H9 (cell line): ENCODE measurements at regions not wholly inside any gene's neighbourhood (a gene's known extent, or its start where the extent isn't known, plus 50 kb on each side); places are given as distances from the start of the nearest gene placed in this dataset.
A peak's percentile ranks its signal among the peaks of the same experiment; 100 is the strongest.

ENCODE experiments used
- DNase-seq: peaks from one replicate; pipeline ENCODE4 v3.0.0-alpha.2; 2017
- H2AFZ ChIP-seq: one replicate; pipeline ENCODE4 v1.6.1; 2013; ENCODE audit warnings: mild to moderate bottlenecking, low read length, control low read depth, moderate library complexity
- H2AK5ac ChIP-seq: 2 replicates; pipeline ENCODE4 v1.6.1; 2013; ENCODE audit warnings: low read length, control low read depth, mixed read lengths; ENCODE audit not compliant: insufficient read length
- H2BK120ac ChIP-seq: one replicate; pipeline ENCODE4 v1.6.1; 2013; ENCODE audit warnings: low read depth, mild to moderate bottlenecking, low read length, control low read depth, inconsistent platforms; ENCODE audit not compliant: poor library complexity, severe bottlenecking
- H2BK12ac ChIP-seq: 2 replicates; pipeline ENCODE4 v1.6.1; 2013; ENCODE audit warnings: low read length, control low read depth, mixed read lengths, low read depth; ENCODE audit not compliant: insufficient read length
- H2BK15ac ChIP-seq: 2 replicates; pipeline ENCODE4 v1.6.1; 2013; ENCODE audit warnings: low read depth, low read length, control low read depth
- H2BK20ac ChIP-seq: one replicate; pipeline ENCODE4 v1.6.1; 2013; ENCODE audit warnings: low read depth, mild to moderate bottlenecking, low read length, control low read depth, inconsistent platforms; ENCODE audit not compliant: poor library complexity, severe bottlenecking
- H2BK5ac ChIP-seq: 2 replicates; pipeline ENCODE4 v1.6.1; 2013; ENCODE audit warnings: low read length, control low read depth, mixed read lengths; ENCODE audit not compliant: insufficient read length
- H3K14ac ChIP-seq: 2 replicates; pipeline ENCODE4 v1.6.1; 2013; ENCODE audit warnings: low read length, control low read depth; ENCODE audit not compliant: insufficient read depth
- H3K18ac ChIP-seq: 2 replicates; pipeline ENCODE4 v1.6.1; 2013; ENCODE audit warnings: low read depth, mild to moderate bottlenecking, mixed read lengths, low read length, control low read depth; ENCODE audit not compliant: insufficient read length
- H3K23ac ChIP-seq: 2 replicates; pipeline ENCODE4 v1.6.1; 2013; ENCODE audit warnings: low read length, control low read depth, mixed read lengths, low read depth; ENCODE audit not compliant: insufficient read length
- H3K23me2 ChIP-seq: 2 replicates; pipeline ENCODE4 v1.6.1; 2013; ENCODE audit warnings: low read depth, mild to moderate bottlenecking, mixed read lengths, low read length, control low read depth; ENCODE audit not compliant: insufficient read length, poor library complexity, severe bottlenecking
- H3K27ac ChIP-seq: 2 replicates; pipeline ENCODE4 v1.5.1; 2013; ENCODE audit warnings: low read length, control low read depth, mixed read lengths, low read depth; ENCODE audit not compliant: insufficient read length
- H3K27me3 ChIP-seq: 2 replicates; pipeline ENCODE4 v1.6.1; 2013; ENCODE audit warnings: low read length, control low read depth, inconsistent platforms; ENCODE audit not compliant: insufficient read depth
- H3K4ac ChIP-seq: 2 replicates; pipeline ENCODE4 v1.6.1; 2013; ENCODE audit warnings: low read depth, mild to moderate bottlenecking, control low read depth, inconsistent platforms, low read length, moderate library complexity
- H3K4me1 ChIP-seq: 2 replicates; pipeline ENCODE4 v1.6.1; 2013; ENCODE audit warnings: low read length, control low read depth, inconsistent platforms; ENCODE audit not compliant: insufficient read depth
- H3K4me2 ChIP-seq: 2 replicates; pipeline ENCODE4 v1.6.1; 2013; ENCODE audit warnings: low read length, control low read depth, mixed read lengths; ENCODE audit not compliant: insufficient read length, insufficient read depth
- H3K56ac ChIP-seq: 2 replicates; pipeline ENCODE4 v1.6.1; 2013; ENCODE audit warnings: low read depth, mild to moderate bottlenecking, mixed read lengths, low read length, control low read depth; ENCODE audit not compliant: insufficient read length
- H3K79me1 ChIP-seq: 2 replicates; pipeline ENCODE4 v1.6.1; 2013; ENCODE audit warnings: low read depth, mild to moderate bottlenecking, moderate library complexity, low read length, control low read depth, inconsistent platforms; ENCODE audit not compliant: insufficient read depth, poor library complexity, severe bottlenecking
- H3K79me2 ChIP-seq: 2 replicates; pipeline ENCODE4 v1.6.1; 2013; ENCODE audit warnings: low read length, control low read depth, inconsistent platforms; ENCODE audit not compliant: insufficient read depth
- H3K9ac ChIP-seq: 2 replicates; pipeline ENCODE4 v1.6.1; 2013; ENCODE audit warnings: low read length, control low read depth, mixed read lengths; ENCODE audit not compliant: insufficient read length; ENCODE audit errors: extremely low read depth
- H3K9me3 ChIP-seq: one replicate; pipeline ENCODE4 v1.6.1; 2013; ENCODE audit warnings: low read depth, low read length, inconsistent platforms; ENCODE audit not compliant: control insufficient read depth
- H3T11ph ChIP-seq: one replicate; pipeline ENCODE4 v1.6.1; 2013; ENCODE audit warnings: mild to moderate bottlenecking, low read length, control low read depth, inconsistent platforms
- H4K20me1 ChIP-seq: one replicate; pipeline ENCODE4 v1.6.1; 2013; ENCODE audit not compliant: control insufficient read depth, insufficient read length, insufficient read depth
- H4K5ac ChIP-seq: 2 replicates; pipeline ENCODE4 v1.6.1; 2013; ENCODE audit warnings: low read depth, mild to moderate bottlenecking, mixed read lengths, low read length, control low read depth; ENCODE audit not compliant: insufficient read length
- H4K8ac ChIP-seq: replicated peaks from 2 replicates; pipeline ENCODE4 v1.6.1; 2013; ENCODE audit warnings: low read length, control low read depth, mixed read lengths, low read depth; ENCODE audit not compliant: insufficient read length
- H4K91ac ChIP-seq: 2 replicates; pipeline ENCODE4 v1.6.1; 2013; ENCODE audit warnings: low read depth, mild to moderate bottlenecking, moderate library complexity, mixed read lengths, low read length, control low read depth; ENCODE audit not compliant: insufficient read length
- H3K27ac Mint-ChIP-seq, 3 experiments: 2 replicates in 2 of 3; 3 replicates in 1 of 3; pipeline ENCODE4 v1.8.0; 2020 to 2021; ENCODE audit warnings: mixed read lengths in 3 of 3, mild to moderate bottlenecking in 1 of 3, moderate library complexity in 1 of 3
- H3K27me3 Mint-ChIP-seq: 2 replicates; pipeline ENCODE4 v1.8.0; 2021; ENCODE audit warnings: low read depth, mild to moderate bottlenecking, moderate library complexity, mixed read lengths
- H3K36me3 Mint-ChIP-seq, 3 experiments: 2 replicates in 2 of 3; 3 replicates in 1 of 3; pipeline ENCODE4 v1.8.0; 2020 to 2021; ENCODE audit warnings: low read depth in 3 of 3, mixed read lengths in 3 of 3; ENCODE audit not compliant: insufficient read depth in 1 of 3
- H3K4me1 Mint-ChIP-seq, 2 experiments: 2 replicates each; pipeline ENCODE4 v1.8.0; 2020; ENCODE audit warnings: mixed read lengths in 2 of 2
- H3K4me3 Mint-ChIP-seq, 2 experiments: 2 replicates in 1 of 2; 3 replicates in 1 of 2; pipeline ENCODE4 v1.8.0; 2020 to 2021; ENCODE audit warnings: mild to moderate bottlenecking in 2 of 2, mixed read lengths in 2 of 2, moderate library complexity in 1 of 2
- H3K9me3 Mint-ChIP-seq, 2 experiments: 2 replicates in 1 of 2; 3 replicates in 1 of 2; pipeline ENCODE4 v1.8.0; 2020; ENCODE audit warnings: mild to moderate bottlenecking in 2 of 2, mixed read lengths in 2 of 2, moderate library complexity in 1 of 2
- WGBS: extraction: QIAGEN DNeasy Blood & Tissue Kit; methylation state at CpG from one replicate; pipeline ENCODE4 v1.1.7; 2013; ENCODE audit warnings: missing lambda C conversion rate, low lambda C conversion rate, mixed read lengths; ENCODE audit not compliant: insufficient read length; ENCODE audit errors: extremely low coverage; 5-methylcytosine and 5-hydroxymethylcytosine counted together
- TF ChIP-seq, protein P1 (sequence below): fragments of 200-600 bp; sonication (generic); conservative IDR thresholded peaks from 3 replicates; pipeline ENCODE4 v1.8.0; 2021; ENCODE audit warnings: antibody characterized with exemption, mild to moderate bottlenecking

- Mint-ChIP-seq H3K36me3 (peaks cover 0 to 12% (median 9%) of the 10 kb centered on the region in 3 experiments; a peak in 6 of 7 replicates), H3K4me3 (no peak overlapping the region), H3K27me3 (no peaks in the 10 kb centered on the region; the same call in 1 of the 2 replicates), H3K4me1 (no peaks in the 10 kb centered on the region), H3K27ac (no peak overlapping the region), H3K9me3 (peaks cover 18 to 20% of the 10 kb centered on the region in 2 experiments)
- H2AK5ac ChIP-seq, result no peak overlapping the region
- no peak overlapping the region for H3T11ph ChIP-seq
- DNase-seq, result peak; percentile 57
- H3K23ac ChIP-seq, result no peak overlapping the region
- no peaks in the 10 kb centered on the region for H3K27me3 ChIP-seq
- no peak overlapping the region for H2AFZ ChIP-seq
- no peak overlapping the region for H3K4me2 ChIP-seq
- no peak overlapping the region for H2BK12ac ChIP-seq
- H2BK120ac ChIP-seq, result no peak overlapping the region
- H2BK15ac ChIP-seq, result no peak overlapping the region
- WGBS, result no CpG with 5 or more reads among the region's 9 CpGs
- no peaks in the 10 kb centered on the region for H3K4me1 ChIP-seq
- no peak overlapping the region for H4K91ac ChIP-seq
- no peak overlapping the region for H3K4ac ChIP-seq
- H2BK5ac ChIP-seq, result no peak overlapping the region
- H4K8ac ChIP-seq, result no peak overlapping the region
- no peak overlapping the region for H4K5ac ChIP-seq
- H3K23me2 ChIP-seq, result no peaks in the 10 kb centered on the region
- H3K27ac ChIP-seq, result no peak overlapping the region
- no peaks in the 10 kb centered on the region for H3K79me2 ChIP-seq
- no peaks in the 10 kb centered on the region for H3K79me1 ChIP-seq
- H3K56ac ChIP-seq, result no peak overlapping the region
- TF ChIP-seq, protein P1, sequence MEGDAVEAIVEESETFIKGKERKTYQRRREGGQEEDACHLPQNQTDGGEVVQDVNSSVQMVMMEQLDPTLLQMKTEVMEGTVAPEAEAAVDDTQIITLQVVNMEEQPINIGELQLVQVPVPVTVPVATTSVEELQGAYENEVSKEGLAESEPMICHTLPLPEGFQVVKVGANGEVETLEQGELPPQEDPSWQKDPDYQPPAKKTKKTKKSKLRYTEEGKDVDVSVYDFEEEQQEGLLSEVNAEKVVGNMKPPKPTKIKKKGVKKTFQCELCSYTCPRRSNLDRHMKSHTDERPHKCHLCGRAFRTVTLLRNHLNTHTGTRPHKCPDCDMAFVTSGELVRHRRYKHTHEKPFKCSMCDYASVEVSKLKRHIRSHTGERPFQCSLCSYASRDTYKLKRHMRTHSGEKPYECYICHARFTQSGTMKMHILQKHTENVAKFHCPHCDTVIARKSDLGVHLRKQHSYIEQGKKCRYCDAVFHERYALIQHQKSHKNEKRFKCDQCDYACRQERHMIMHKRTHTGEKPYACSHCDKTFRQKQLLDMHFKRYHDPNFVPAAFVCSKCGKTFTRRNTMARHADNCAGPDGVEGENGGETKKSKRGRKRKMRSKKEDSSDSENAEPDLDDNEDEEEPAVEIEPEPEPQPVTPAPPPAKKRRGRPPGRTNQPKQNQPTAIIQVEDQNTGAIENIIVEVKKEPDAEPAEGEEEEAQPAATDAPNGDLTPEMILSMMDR, result peak; percentile 92
- H3K14ac ChIP-seq, result no peak overlapping the region
- H3K9ac ChIP-seq, result no peak overlapping the region
- H4K20me1 ChIP-seq, result no peaks in the 10 kb centered on the region
- H2BK20ac ChIP-seq, result no peak overlapping the region
- no peaks in the 10 kb centered on the region for H3K9me3 ChIP-seq
- no peak overlapping the region for H3K18ac ChIP-seq
Measured at GRCh38 chr2:79219383-79219988, 59.9 kb upstream of the REG3A start.
